ENCODE measurements at regions not wholly inside any gene's neighbourhood (a gene's known extent, or its start where the extent isn't known, plus 50 kb on each side); places are given as distances from the start of the nearest gene placed in this dataset.

DNA sequence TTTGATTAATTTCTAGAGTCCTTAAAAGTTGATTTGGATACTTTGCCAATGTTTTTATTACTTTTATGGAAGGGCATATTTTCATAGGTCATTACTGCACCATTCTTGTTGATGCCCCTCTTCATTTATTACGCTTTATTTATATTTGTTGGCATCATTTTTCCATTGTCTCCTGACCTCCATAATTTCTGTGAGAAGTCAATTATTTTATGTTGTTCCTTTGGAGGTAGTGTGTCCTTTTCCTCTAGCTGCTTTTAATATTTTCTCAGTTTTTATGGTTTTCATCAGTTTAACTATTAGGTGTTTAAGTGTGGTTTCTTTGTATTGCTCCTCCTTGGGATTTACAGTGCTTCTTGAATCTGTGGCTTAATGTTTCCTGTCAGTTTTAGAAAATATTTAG is 134.9 kb downstream of the SAMD9 start:
- DNase-seq (no peak), ATAC-seq (no peak)
- Histone ChIP-seq H3K27ac (no peak overlapping the region), H3K27me3 (no peaks in the 10 kb centered on the region), H3K4me3 (no peak overlapping the region), H3K36me3 (no peaks in the 10 kb centered on the region), H3K4me1 (no peaks in the 10 kb centered on the region), H3K9me3 (peaks cover 0 to 25% of the 10 kb centered on the region in 2 donors)
- intact Hi-C loops (cut with DNase I) = no loop called here
- TF ChIP-seq, protein P1, sequence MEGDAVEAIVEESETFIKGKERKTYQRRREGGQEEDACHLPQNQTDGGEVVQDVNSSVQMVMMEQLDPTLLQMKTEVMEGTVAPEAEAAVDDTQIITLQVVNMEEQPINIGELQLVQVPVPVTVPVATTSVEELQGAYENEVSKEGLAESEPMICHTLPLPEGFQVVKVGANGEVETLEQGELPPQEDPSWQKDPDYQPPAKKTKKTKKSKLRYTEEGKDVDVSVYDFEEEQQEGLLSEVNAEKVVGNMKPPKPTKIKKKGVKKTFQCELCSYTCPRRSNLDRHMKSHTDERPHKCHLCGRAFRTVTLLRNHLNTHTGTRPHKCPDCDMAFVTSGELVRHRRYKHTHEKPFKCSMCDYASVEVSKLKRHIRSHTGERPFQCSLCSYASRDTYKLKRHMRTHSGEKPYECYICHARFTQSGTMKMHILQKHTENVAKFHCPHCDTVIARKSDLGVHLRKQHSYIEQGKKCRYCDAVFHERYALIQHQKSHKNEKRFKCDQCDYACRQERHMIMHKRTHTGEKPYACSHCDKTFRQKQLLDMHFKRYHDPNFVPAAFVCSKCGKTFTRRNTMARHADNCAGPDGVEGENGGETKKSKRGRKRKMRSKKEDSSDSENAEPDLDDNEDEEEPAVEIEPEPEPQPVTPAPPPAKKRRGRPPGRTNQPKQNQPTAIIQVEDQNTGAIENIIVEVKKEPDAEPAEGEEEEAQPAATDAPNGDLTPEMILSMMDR (IDR thresholded peaks at IDR 0.05) = no peak

DNA sequence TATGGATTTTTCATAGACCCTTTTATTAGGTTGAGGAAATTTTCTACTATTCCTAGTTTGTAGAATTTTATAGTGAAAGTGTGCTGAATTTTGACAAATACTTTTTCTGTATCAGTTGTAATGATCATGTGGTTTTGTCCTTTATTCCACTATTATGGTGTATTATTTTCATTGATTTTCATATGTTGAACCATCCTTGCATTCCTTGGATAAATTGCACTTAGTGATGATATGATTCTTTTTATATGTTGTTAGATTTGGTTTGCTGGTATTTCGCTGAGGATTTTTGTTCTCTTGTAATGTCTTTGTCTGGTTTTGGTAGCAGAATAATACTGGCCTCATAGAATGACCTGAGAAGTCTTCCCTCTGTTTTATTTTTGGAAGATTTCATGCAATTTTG is 140.6 kb upstream of the CDK6 start:
- no peaks in the 10 kb centered on the region for H3K4me1 ChIP-seq
- H3K9me3 ChIP-seq = peaks cover 0 to 49% of the 10 kb centered on the region in 2 donors
- ATAC-seq = no peak
- no peaks in the 10 kb centered on the region for H3K36me3 ChIP-seq
- H3K4me3 ChIP-seq = no peak overlapping the region
- no peak for DNase-seq
- intact Hi-C loops (cut with DNase I) = no loop called here
- TF ChIP-seq, protein P1 (IDR thresholded peaks at IDR 0.05) = no peak
- no peaks in the 10 kb centered on the region for H3K27me3 ChIP-seq
- no peak overlapping the region for H3K27ac ChIP-seq

DNA sequence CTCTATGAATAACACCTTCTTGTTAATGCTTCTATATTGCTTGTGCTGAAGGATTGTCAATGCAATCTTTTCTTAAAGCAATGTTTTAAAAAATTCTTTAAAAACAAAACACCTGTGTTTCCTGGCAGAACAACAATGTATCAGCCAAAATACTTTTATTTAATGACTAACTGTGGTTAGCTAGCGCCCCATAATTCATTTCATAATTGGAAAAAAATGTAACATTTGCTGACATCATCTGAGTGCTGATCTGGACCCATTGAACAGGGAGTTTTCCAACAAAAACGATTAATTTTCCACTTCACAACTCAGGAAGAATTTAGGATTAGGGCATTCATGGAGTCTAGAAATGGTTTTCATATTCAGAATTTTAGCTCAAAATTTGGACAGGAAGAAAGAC is 137.6 kb upstream of the CDK6 start:
- H3K4me3 ChIP-seq = no peak overlapping the region
- peaks cover 0 to 33% of the 10 kb centered on the region in 2 donors for H3K9me3 ChIP-seq
- no peaks in the 10 kb centered on the region for H3K4me1 ChIP-seq
- no peaks in the 10 kb centered on the region for H3K27me3 ChIP-seq
- intact Hi-C loops (cut with DNase I) = no loop called here
- H3K27ac ChIP-seq = no peak overlapping the region
- TF ChIP-seq, protein P1 (IDR thresholded peaks at IDR 0.05) = no peak
- DNase-seq = no peak
- ATAC-seq = no peak
- H3K36me3 ChIP-seq = no peaks in the 10 kb centered on the region

DNA sequence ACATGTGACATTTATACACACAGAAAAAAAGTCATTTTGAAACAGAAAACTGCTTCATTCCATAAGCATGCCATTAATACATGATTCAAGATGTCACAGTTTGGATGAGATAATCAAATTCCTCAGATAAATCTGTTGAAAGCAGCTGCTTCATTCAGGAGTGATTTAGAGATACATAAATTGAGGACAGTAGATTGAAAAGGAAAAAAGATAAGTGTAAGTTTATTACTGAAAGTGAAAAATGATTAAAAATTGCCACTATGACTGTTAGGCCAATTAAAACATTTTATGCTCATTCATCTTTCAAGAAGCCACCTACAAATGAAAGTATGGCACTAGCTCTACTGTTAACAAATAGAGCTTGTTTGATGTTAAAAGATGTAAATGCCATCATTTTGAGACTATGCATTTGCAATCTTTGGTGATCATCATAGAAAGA is 136.9 kb upstream of the CDK6 start:
- intact Hi-C loops (cut with DNase I) = no loop called here
- Histone ChIP-seq H3K27me3 (no peaks in the 10 kb centered on the region), H3K4me3 (no peak overlapping the region), H3K27ac (no peak overlapping the region), H3K9me3 (peaks cover 0 to 27% of the 10 kb centered on the region in 2 donors), H3K4me1 (no peaks in the 10 kb centered on the region), H3K36me3 (no peaks in the 10 kb centered on the region)
- no peak for ATAC-seq
- DNase-seq = no peak
- TF ChIP-seq, protein P1 (IDR thresholded peaks at IDR 0.05) = no peak

DNA sequence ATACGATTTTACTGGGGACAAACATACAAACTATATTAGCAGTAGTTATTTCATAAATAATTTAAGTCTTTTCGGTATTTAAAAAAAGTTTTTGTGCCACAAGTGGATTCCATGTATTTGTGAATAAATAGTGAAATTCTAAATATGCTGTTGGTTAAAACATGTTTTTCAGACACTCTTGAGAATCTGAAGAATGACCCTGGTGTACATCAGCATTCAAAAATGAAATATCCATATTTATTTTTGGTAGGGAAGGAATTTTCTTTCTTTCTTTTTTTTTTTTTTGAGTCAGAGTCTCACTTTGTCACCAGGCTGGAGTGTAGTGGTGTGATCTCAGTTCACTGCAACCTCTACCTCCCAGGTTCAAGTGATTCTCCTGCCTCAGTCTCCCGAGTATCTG is 136.1 kb upstream of the CDK6 start:
- Histone ChIP-seq H3K27ac (no peak overlapping the region), H3K36me3 (no peaks in the 10 kb centered on the region), H3K4me1 (no peaks in the 10 kb centered on the region), H3K9me3 (peaks cover 0 to 19% of the 10 kb centered on the region in 2 donors), H3K27me3 (no peaks in the 10 kb centered on the region), H3K4me3 (no peak overlapping the region)
- intact Hi-C loops (cut with DNase I) = no loop called here
- DNase-seq (no peak), ATAC-seq (no peak)
- TF ChIP-seq, protein P1 (IDR thresholded peaks at IDR 0.05) = no peak
